ENCODE measurements at regions not wholly inside any gene's neighbourhood (a gene's known extent, or its start where the extent isn't known, plus 50 kb on each side); places are given as distances from the start of the nearest gene placed in this dataset.

DNA sequence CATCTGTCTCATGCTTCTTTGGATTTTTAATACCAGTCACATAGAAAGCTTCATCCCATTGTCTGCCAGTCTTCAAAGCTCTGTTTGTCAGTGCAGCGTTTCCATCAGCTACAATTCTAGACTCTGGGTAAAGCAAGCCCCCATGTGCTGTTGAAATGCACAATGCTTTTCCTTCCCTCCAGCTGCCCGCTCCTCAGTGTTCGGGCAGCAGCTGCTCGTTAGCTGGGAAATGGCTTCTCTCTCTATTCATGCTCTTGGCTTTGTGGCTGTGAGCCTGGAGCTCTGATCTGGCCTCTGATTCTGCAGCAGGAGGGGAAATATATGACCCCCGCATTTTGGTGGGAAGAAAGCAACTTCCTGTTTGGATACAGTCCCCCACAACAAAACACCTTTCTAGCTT lies 213.0 kb upstream of the CDYL start:
- DNase-seq, result peak in 3 of 58 donors; percentile 6 to 31 (median 30)

DNA sequence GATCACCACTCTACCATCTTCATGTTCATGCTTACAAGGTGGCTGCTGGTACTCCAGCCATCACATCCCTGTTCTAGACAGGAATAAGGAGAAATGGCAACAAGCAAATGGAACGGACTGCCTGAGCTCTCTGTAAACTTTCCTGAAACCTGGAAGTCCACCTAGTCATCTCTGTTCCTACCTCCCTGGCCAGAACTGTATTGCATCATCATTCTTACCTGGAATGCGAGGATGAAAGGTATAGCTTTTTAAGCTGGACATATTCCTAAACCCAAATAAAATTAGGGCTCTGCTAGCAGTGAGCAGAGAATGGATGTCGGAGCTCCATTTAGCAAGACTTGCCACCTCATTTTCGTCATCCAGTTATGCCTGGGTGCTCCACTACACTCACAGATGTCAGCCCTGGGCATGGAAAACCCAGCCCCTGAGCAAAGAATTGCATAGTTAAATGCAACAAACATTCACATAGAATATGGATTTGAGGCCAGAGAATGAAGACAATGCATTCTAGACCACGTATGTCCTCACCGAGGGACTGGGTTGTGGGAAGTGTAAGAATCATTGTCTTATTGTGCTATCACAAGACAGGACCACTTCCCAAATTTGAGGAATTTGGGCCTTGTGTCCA lies 214.3 kb upstream of the CDYL start:
- DNase-seq, result no peak

DNA sequence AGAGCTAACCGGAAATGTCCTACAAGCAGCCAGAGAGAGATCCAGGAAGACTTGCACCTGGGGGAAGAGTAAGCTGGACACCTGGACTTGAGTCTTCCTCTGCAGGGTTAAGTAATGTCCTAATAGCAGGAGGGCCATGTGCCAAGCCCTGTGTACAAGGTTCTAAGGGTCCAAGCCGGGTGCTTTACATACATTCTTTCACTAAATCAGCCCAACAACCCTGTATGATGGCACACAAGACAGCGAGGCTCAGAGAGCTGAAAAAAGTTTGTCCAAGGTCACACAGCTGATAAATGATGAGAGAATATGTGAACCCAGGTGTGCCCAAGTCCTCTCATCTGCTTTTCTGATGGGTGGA lies 215.1 kb upstream of the CDYL start:
- DNase-seq, result no peak

DNA sequence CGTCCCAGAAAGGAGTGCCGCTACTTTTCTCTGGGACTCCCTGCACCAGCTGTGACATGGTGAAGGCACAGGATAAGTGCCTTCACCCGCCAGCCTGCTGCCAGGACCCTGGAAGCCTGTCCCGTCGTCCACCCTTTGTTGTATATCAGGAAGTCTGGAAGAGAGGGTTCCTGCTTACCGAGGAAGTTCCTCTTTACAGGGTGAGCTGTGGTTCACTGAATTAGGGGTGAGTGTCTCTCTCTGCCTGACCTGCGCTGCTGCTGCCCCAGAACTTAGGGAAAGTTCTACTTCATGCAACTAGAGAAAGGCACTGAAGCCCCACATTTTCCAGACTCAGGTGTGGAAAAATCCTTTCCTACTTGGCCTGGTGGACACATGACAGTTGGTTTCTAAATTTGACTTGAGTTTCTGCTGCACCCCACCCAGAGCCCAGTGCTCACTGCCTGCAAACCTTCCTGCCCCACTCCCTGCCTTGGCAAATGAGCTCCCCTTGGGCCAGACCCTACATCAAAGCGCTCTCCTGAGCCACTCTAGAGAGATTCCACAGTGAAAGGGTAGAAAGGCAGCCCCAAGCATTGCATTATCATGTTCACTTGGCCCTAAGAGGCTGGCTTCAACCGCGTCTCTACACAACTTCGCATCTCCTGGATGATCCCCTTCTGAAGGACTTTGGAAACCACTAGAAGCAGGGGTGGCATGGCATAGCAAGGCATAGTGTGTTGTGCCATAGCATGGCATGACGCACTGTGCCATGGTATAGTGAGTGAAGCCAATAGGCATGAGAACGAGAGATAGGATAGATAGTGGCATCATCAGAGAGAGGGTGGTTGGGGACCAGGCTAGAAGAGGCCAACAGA lies 215.8 kb upstream of the CDYL start:
- DNase-seq, result no peak

DNA sequence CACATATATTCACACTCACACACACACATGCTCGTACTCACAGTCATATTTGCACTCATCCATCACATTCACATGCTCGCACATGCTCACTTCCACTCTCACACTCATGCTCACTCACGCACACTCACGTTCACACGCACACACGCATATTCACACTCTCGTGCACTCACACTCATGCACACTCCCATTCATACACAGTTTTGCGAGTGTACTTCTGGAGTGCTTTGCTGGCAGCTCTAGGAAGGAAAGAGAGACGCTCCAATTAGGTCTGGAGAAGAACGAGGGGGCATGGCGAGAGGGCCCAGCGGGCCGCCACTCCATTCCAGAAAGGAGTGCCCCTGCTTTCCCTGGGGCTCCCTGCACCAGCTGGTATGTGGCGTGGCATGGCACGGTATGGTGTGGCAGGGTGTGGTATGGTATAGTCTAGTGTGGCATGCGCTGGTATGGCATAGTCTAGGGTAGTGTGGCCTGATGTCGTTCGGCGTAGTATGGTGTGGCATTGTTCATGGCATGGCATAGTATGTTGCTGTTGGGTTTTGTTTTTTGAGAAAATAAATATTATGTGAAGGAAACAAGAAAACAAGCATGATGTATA lies 216.8 kb upstream of the CDYL start:
- DNase-seq, result no peak

DNA sequence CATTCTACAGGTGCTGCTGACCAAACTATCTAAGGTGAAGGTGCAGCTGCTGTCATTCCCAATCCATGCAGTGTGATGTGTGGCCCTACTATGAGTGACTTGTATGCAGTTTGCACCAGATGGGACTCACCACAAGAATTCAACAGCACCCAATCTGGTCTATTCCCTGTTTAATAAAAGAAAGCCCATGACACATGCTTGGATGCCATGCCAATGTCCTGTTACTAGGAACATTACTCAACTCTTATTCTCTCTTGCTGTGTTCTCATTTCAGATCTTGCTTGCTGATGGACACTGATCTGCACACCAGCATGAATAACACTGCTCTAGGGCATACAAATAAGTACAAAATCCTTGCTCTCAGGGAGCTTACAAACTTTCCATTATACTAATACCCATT lies 221.6 kb upstream of the CDYL start:
- DNase-seq, result no peak

DNA sequence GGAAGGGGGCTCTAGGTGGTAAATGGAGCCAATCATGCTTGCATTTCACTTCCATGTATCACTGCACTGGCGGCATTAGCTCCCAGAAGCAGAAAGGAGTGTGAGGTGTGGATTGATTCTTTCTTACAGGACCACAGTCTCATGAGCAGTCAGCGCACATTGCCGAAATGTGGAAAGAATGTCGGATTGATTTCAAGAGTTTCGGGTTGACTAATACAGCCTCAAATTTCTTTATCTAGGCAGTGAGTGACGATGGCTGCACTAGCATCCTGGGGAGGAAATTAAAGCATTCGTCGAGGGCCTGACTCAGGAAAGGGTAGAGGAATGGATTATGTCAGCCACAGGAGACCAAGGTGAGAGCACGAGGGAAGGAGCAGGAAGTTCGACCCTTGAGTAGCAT lies 222.8 kb upstream of the CDYL start:
- no peak for DNase-seq

DNA sequence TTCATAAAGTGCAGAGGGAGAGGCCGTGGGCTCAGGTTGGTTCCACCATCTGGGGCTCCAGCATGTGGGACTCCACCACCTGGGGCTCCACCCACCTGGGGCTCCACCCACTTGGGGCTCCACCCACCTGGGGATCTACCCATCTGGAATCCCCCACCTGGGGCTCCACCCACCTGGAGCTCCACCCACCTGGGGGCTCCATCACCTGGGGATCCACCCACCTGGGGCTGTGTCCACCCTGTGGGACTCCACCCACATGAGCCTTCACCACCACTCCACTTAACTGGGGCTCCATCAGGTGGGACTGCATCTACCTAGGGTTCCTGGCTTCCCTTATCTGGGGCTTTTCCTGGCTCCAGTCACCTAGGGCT lies 226.0 kb upstream of the CDYL start:
- DNase-seq, result no peak

DNA sequence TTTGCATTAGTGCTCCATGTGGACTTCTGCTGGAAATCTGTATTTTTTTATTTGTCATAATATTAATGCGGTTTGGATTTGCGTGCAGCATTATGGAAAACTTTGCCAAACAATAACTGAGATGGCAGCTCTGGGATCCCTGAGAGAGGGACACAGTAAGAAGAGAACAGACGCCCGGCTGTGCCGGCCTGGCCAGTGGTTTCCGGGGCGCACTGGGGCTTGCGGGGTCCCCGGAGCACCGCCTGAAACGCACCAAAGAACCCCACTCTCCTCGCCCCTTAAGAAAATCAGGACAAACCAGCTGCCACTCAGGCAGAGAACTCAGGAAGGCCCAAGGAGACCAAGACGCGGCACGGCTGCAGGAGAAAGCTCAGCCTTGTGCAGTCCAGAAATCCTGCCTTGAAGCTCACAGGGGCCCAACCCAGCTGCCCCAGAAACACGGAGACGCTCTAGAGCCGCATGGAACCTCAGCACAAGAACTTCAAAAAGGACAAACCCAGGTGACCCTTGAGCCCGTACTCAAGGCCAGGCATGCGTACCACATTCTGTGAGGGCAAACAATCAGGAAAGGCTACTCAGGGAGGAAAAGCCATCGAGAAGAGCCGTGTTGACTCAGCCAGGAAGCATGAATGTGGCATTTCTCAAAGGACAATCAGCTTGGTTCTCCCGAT lies 226.5 kb upstream of the CDYL start:
- DNase-seq, result no peak

DNA sequence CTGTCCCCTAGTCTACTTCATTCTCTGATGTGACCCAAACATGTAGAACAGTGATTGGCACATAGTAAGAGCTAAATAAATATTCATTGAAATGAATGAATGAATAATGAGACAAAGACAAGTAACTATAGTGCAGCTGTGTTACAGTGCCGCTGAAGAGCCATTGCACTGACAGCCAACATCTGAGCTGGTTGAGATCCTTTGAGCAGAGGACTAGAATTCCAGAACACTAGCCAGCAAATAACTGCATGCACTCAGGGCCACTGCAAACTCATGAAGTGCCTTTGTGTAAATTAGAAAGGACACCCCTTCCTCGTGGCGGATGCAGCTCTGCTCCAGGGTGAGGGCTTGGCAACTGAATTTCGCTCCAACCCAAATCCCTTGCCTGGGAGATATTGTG lies 230.3 kb upstream of the CDYL start:
- DNase-seq, result peak in 1 of 58 donors; percentile 1

DNA sequence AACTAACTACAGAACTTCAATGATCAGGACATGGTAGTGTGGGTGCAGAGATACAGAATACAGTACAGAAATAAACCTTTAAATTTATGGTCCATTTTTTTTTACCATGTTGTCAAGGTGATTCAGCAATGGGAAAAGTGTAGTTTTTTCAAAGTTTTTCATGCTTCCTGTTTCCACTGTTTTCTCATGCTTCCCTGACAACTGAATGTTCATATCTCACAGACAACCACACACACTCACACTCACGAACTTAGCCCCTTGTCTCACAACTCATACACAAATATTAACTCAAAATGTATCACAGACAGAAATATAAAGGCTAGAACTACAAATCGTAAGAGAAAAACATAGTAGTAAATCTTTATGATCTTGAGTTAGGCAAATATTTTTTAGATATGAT lies 232.6 kb upstream of the CDYL start:
- DNase-seq, result no peak

DNA sequence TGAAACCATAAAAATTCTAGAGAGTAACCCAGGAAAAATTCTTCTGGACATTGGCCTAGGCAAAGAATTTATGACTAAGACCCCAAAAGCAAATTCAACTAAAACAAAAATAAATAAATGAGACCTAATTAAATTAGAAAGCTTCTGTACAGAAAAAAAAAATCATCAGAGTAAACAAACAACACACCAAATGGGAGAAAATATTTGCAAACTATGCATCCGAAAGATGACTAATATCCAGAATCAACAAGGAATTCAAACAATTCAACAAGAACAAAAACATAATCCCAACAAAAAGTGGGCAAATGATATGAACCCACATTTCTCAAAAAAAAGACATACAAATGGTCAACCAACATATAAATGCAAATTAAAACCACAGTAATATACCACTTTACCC lies 242.6 kb upstream of the CDYL start:
- no peak for DNase-seq

DNA sequence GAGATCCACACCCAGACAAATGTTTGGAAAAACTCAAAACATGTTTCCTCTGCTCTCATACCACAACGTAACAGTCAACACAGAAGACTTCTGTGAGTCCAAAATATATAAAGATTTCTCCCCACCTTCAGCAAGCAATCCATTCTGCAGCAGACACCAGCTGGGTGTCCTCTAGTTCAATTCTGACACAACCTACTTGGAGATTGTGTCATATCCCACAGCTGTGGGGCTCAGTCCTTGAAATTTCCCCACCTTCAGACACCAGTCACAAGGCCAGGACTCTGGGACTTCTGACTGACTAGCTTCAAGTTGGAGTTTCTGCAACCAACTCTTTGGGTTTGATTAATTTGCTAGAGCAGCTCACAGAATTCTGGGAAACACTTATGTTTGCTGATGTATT lies 244.8 kb upstream of the CDYL start:
- DNase-seq, result no peak

DNA sequence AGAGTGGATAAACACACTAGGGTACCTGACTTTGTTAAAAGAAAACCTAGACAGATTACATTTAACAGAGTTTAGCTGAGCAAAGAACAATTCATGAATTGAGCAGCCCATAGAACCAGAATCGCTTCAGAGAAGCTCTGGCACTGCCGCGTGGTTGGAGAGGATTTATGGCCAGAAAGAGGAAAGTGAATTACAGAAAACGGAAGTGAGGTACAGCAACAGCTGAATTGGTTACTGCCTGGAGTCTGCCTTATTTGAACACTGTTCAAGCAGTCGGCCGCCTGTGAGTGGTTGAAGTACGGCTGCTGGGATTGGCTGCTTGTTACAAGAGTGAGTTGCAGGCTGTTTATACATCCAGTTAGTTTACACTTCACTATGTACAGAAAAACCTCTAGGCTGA lies 253.8 kb upstream of the CDYL start:
- no peak for DNase-seq

DNA sequence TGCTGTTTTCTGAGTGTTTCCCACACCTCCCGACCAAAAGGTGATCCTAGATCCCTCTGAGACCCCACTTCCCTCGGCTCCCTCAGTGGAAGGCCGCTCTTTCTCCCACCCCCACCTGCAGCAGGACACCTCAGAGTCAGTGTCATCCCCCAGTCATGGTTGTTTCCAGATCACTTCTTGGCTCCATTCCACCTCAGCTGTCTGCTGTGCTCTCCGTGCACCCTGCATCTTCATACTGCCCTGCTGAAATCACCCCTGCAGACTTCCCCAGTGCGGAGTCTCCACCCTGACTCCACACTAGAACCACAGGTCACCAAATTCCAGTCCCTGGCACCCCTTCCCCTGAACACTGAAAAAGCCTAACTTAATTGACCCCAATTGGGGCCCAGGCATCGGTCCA lies 255.1 kb upstream of the CDYL start:
- DNase-seq, result no peak

DNA sequence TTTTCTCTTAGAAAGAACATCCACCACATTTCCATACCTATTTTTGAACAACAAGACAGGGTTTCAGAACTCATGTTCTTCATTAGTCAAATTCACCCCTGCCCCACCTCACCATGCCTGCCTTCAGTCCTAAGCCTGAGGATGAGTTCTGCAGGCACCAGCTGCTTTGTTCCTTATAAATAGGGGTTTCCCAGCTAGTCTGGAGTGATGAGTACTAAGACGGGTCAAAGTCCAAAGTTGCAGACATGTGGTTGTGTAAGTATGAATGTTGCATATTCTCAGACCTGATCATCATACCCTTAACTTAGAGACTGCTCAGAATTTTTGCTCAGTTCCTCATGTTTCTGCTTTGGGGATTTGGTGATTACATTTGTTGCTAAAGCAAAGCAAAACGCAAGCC lies 257.7 kb upstream of the CDYL start:
- DNase-seq, result no peak

DNA sequence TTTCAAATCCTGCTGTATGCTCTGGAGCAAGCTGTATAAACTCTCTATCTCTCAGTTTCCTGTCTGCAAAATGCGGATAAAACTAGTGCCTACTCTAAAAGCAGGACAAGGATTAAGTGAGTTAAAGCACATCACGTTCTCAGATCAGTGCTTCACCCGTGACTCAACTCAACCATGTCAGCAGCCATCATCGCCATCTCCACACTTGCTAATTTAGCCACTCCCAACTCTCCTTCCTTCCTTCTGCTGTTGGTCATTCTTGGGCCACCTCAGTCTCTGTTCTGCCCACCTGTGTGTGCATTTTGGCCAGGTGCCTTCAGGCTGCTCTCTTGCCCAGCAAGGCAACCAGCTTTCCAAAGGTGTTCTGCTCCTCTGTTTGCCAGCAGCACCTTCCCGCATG lies 260.0 kb upstream of the CDYL start:
- DNase-seq, result no peak

DNA sequence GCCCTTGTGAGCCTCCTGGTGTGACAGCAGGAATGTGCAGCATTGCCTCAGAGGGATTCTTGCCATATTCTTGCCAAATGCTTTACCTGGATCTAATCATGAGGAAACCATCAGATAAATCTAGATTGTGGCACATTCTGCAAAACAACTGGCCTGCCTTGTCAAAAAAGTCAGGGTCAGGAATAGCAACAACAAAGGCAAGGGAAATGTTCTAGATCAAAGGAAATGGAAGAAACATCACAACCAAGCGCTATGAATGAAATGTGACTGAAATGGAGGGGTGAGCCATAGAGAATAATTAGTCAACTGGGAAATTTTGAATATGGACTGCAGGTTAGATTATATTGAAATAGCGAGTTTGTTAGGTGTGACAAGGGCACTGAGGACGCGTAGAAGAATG lies 262.6 kb upstream of the CDYL start:
- DNase-seq, result no peak

DNA sequence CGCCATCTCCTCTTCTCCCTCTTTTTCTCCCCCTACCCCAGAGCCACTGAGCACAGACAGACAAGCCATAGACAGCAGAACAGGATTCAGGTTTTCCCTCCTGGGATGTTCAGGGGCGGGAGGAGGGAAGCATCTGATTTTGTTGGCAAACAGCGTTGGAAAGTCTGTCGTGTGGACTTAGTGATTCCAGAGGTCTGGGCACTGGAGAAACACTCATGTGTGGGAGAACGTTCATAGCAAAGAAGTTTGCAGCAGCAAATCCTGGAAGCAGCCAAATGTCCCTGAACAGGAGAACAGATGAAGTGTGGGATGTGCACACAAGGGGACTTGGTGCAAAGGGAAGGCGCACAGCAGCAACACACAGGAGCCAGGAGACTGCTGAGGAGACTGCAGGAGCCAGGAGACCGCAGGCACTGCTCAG lies 264.1 kb upstream of the CDYL start:
- peak in 34 of 58 donors; percentile 2 to 79 (median 34) for DNase-seq

DNA sequence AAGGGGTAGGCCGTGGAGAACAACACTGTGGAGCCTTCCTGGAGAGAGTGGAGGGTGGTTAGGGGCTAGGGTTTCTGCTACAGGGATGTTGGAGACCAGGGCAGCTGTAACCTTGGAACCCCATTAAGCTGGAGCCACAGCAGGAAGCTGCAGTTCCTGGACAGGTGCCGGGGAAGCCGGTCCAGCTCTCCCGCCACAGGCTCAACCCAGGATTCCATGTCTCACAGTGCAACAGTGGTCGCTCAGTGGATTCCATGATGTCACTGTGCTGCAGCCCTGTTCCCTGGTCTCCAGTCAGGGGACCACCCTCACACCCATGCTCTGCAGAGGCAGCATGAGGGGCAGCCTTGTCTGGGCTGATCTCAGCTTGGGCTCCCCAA lies 264.6 kb upstream of the CDYL start:
- no peak for DNase-seq

DNA sequence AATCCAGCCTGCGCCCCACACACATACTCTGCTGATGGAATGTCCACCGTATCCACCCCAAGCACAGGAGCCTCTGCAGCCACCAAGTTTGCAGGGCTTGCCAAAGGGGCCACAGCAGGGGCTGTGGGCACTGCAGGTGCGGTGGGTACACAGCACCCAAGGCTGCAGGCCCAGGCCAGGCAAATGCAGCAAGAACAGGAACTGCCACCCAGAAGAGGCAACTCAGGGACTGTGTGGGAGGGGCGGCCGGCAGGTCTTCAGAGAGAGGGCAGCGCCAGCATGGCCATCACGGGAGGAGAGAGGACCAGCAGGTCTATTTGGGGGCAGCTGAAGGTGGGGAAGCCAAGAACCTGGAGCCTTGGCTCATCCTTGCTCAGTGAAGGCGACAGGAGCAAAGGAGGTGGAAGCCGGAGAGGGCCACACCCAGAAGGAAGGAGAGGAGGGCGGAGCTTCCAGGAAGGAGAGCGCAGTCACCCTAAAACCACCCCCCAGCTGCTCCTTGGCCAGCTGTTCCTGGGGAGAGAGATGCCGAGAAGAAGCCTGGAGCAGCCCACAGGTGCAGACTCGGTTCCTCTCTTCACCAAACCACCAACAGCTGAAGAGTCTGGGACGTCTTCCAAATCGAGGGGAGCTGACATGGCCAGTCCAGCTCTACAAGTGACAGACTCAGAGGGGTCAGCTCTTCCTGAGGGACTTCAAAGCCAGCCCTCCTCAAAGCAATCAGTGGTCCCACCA lies 265.1 kb upstream of the CDYL start:
- DNase-seq, result no peak

DNA sequence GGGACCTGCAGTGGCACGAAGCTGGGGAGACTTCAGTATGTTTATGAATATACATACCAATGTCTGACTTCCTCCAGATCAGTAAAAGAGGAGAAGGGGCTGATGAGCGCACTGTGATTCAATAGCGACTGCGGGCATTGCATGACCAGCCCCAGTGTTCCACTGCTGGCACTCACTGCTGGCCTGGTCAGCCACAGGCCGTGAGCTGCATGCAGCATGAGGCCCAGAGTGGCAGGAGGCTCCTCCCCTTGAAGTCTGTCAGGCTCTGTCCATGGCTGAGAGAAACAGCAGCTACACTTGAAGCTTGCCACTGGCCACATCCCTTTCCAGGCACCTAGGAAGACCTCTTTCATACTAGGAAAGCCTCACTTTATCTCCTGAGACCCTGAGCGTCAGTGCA lies 265.9 kb upstream of the CDYL start:
- peak in 20 of 58 donors; percentile 8 to 44 (median 23) for DNase-seq

All from anterior cingulate cortex (tissue), 58 donors.